K562 (cell line): ENCODE measurements at regions not wholly inside any gene's neighbourhood (a gene's known extent, or its start where the extent isn't known, plus 50 kb on each side); places are given as distances from the start of the nearest gene placed in this dataset.

ENCODE experiments used
- BRF1 ChIP-seq: IDR thresholded peaks from 3 replicates; pipeline ENCODE4 v1.6.1; 2011; ENCODE audit warnings: borderline replicate concordance, mild to moderate bottlenecking; ENCODE audit not compliant: insufficient read length; ENCODE audit errors: extremely low read depth
- ELF1 ChIP-seq: fragments of 200-800 bp; sonication (Bioruptor generic); IDR thresholded peaks from 2 replicates; pipeline ENCODE4 v1.6.1; 2016; ENCODE audit warnings: missing genetic modification characterization, missing compliant biosample characterization
- IFI16 ChIP-seq: fragments of 250-450 bp; sonication (Bioruptor Pico); IDR thresholded peaks from 2 replicates; pipeline ENCODE4 v2.1.2; 2022; ENCODE audit warnings: mild to moderate bottlenecking, inconsistent platforms
- NFYB ChIP-seq: IDR thresholded peaks from 2 replicates; pipeline ENCODE4 v1.6.1; 2011; ENCODE audit warnings: mild to moderate bottlenecking, moderate library complexity; ENCODE audit not compliant: insufficient read length; ENCODE audit errors: extremely low read depth
- POLR2A ChIP-seq: fragments of 450-650 bp; conservative IDR thresholded peaks from 2 replicates; pipeline ENCODE4 v1.6.1; 2016
- POLR3A ChIP-seq: IDR thresholded peaks from 2 replicates; pipeline ENCODE4 v1.6.1; 2011; ENCODE audit warnings: borderline replicate concordance, mild to moderate bottlenecking, moderate library complexity; ENCODE audit not compliant: insufficient read length, insufficient read depth; ENCODE audit errors: extremely low read depth
- TCF7L2 ChIP-seq: fragments of 150-350 bp; IDR thresholded peaks from 2 replicates; pipeline ENCODE4 v1.6.1; 2016; ENCODE audit warnings: low read depth, mild to moderate bottlenecking, low read length, moderate library complexity
- ZC3H4 ChIP-seq: sonication (generic); formaldehyde crosslinking; IDR thresholded peaks from 2 replicates; pipeline ENCODE4 v1.9.0; 2021; ENCODE audit warnings: missing genetic modification reagents, borderline replicate concordance
- ZNF263 ChIP-seq: sonication (generic); formaldehyde crosslinking; IDR thresholded peaks from 2 replicates; pipeline ENCODE4 v1.8.0; 2022; ENCODE audit warnings: mild to moderate bottlenecking, missing genetic modification reagents, borderline replicate concordance
- ZNF589 ChIP-seq: fragments of 200-800 bp; sonication (Bioruptor generic); IDR thresholded peaks from 2 replicates; pipeline ENCODE4 v1.6.1; 2016; ENCODE audit warnings: low read depth, missing genetic modification characterization, missing compliant biosample characterization
- TF ChIP-seq, protein P1 (sequence below), 3 experiments: IDR thresholded peaks in 2 of 3; conservative IDR thresholded peaks in 1 of 3; 2 replicates each; pipeline ENCODE4 v1.5.1; 2011 to 2012; ENCODE audit warnings: low read length in 3 of 3, mild to moderate bottlenecking in 3 of 3, control low read depth in 2 of 3, improper control_type of control experiment in 1 of 3, inconsistent platforms in 1 of 3, low read depth in 1 of 3, mixed read lengths in 1 of 3, moderate library complexity in 1 of 3; ENCODE audit not compliant: insufficient read depth in 2 of 3
- TF ChIP-seq, protein P2 (sequence below), 2 experiments: fragments of 200-800 bp in 1 of 2; sonication (Bioruptor generic) in 1 of 2; sonication (generic) in 1 of 2; formaldehyde crosslinking in 1 of 2; IDR thresholded peaks in 1 of 2; conservative IDR thresholded peaks in 1 of 2; 2 replicates each; pipeline versions ENCODE4 v1.5.0 to v1.6.1; 2016 to 2020; ENCODE audit warnings: missing compliant biosample characterization in 1 of 2, missing genetic modification characterization in 1 of 2, missing genetic modification reagents in 1 of 2

DNA sequence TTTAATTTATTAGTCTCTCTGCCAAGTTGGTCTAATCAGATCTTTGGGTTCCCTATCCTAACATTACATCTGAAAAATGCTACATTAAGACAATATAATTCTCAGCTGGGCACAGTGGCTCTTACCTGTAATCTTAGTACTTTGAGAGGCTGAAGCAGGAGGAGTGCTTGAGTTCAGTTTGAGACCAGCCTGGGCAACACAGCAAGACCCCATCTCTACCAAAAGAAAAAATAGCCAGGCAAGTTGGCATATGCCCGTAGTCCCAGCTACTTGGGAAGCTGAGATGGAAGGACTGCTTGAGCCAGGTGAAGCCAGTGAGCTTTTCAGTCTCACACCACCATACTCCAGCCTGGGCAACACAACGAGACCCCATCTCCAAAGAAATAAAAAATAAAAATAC, 95.0 kb downstream of the KLF12 start:
- no peak for TF ChIP-seq ZC3H4 (CRISPR knock-in tag)
- TF ChIP-seq, protein P1, sequence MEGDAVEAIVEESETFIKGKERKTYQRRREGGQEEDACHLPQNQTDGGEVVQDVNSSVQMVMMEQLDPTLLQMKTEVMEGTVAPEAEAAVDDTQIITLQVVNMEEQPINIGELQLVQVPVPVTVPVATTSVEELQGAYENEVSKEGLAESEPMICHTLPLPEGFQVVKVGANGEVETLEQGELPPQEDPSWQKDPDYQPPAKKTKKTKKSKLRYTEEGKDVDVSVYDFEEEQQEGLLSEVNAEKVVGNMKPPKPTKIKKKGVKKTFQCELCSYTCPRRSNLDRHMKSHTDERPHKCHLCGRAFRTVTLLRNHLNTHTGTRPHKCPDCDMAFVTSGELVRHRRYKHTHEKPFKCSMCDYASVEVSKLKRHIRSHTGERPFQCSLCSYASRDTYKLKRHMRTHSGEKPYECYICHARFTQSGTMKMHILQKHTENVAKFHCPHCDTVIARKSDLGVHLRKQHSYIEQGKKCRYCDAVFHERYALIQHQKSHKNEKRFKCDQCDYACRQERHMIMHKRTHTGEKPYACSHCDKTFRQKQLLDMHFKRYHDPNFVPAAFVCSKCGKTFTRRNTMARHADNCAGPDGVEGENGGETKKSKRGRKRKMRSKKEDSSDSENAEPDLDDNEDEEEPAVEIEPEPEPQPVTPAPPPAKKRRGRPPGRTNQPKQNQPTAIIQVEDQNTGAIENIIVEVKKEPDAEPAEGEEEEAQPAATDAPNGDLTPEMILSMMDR (IDR thresholded peaks at IDR 0.05 in 2 of 3, conservative IDR thresholded peaks at IDR 0.05 in 1 of 3; ENCODE audit: insufficient read depth in 2 of 3, low read depth in 1 of 3, low read length in 3 of 3), result no peak
- TF ChIP-seq, protein P2, sequence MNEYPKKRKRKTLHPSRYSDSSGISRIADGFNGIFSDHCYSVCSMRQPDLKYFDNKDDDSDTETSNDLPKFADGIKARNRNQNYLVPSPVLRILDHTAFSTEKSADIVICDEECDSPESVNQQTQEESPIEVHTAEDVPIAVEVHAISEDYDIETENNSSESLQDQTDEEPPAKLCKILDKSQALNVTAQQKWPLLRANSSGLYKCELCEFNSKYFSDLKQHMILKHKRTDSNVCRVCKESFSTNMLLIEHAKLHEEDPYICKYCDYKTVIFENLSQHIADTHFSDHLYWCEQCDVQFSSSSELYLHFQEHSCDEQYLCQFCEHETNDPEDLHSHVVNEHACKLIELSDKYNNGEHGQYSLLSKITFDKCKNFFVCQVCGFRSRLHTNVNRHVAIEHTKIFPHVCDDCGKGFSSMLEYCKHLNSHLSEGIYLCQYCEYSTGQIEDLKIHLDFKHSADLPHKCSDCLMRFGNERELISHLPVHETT (CRISPR knock-in tag; conservative IDR thresholded peaks at IDR 0.05 in 1 of 2, IDR thresholded peaks at IDR 0.05 in 1 of 2), result no peak
- no peak for TF ChIP-seq BRF1
- no peak for TF ChIP-seq TCF7L2
- TF ChIP-seq ELF1, result no peak
- TF ChIP-seq ZNF263 (CRISPR knock-in tag), result no peak
- no peak for TF ChIP-seq ZNF589 (CRISPR knock-in tag)
- TF ChIP-seq NFYB, result no peak
- TF ChIP-seq IFI16 (CRISPR knock-in tag), result no peak
- TF ChIP-seq POLR3A, result no peak
- TF ChIP-seq POLR2A, result no peak
